WTC11 (cell line): ENCODE measurements at regions not wholly inside any gene's neighbourhood (a gene's known extent, or its start where the extent isn't known, plus 50 kb on each side); places are given as distances from the start of the nearest gene placed in this dataset.

Experiments
- ATAC-seq: fragments of 200-7000 bp; cut with Tn5 transposase; 2 replicates; pipeline ENCODE4 v1.10.0; 2021; ENCODE audit warnings: mild to moderate bottlenecking, moderate library complexity
- CTCF ChIA-PET: fragments of 300-600 bp; sonication (Branson Sonifier 250); formaldehyde crosslinking; loops from one replicate; lab custom pipeline; 2021; ENCODE audit warnings: antibody characterized with exemption; lab: Charles Lee
- POLR2A ChIA-PET: fragments of 350-600 bp; sonication (Branson Sonifier 250); formaldehyde crosslinking; loops from one replicate; lab custom pipeline; 2021; ENCODE audit warnings: antibody characterized with exemption; lab: Charles Lee
- DNase-seq: peaks from one replicate; pipeline ENCODE4 v3.0.0; 2021; ENCODE audit warnings: low spot score
- H3K27ac Mint-ChIP-seq: 2 replicates; pipeline ENCODE4 v1.8.0; 2021; ENCODE audit warnings: mixed read lengths
- H3K27me3 Mint-ChIP-seq: 2 replicates; pipeline ENCODE4 v1.8.0; 2021; ENCODE audit warnings: low read depth, mild to moderate bottlenecking, moderate library complexity, mixed read lengths
- H3K36me3 Mint-ChIP-seq: 2 replicates; pipeline ENCODE4 v1.8.0; 2021; ENCODE audit warnings: mixed read lengths
- H3K4me1 Mint-ChIP-seq: 2 replicates; pipeline ENCODE4 v1.8.0; 2022; ENCODE audit warnings: mixed read lengths
- H3K4me3 Mint-ChIP-seq: 2 replicates; pipeline ENCODE4 v1.8.0; 2021; ENCODE audit warnings: mild to moderate bottlenecking, moderate library complexity, mixed read lengths
- H3K9me3 Mint-ChIP-seq: 2 replicates; pipeline ENCODE4 v1.8.0; 2021; ENCODE audit warnings: mixed read lengths
- JUN ChIP-seq: sonication (generic); formaldehyde crosslinking; IDR thresholded peaks from 2 replicates; pipeline ENCODE4 v1.8.0; 2023; ENCODE audit warnings: mild to moderate bottlenecking, missing genetic modification reagents
- KAT7 ChIP-seq: sonication (generic); formaldehyde crosslinking; IDR thresholded peaks from 2 replicates; pipeline ENCODE4 v1.8.1; 2023; ENCODE audit warnings: missing genetic modification reagents, mild to moderate bottlenecking, borderline replicate concordance
- NFE2L1 ChIP-seq: sonication (generic); formaldehyde crosslinking; IDR thresholded peaks from 2 replicates; pipeline ENCODE4 v1.8.1; 2023; ENCODE audit warnings: missing genetic modification reagents
- SMAD3 ChIP-seq: sonication (generic); formaldehyde crosslinking; IDR thresholded peaks from 2 replicates; pipeline ENCODE4 v1.8.0; 2022; ENCODE audit warnings: missing genetic modification reagents, mild to moderate bottlenecking, borderline replicate concordance
- SP1 ChIP-seq: sonication (generic); formaldehyde crosslinking; conservative IDR thresholded peaks from 2 replicates; pipeline ENCODE4 v1.8.1; 2022; ENCODE audit warnings: missing genetic modification reagents
- ZNF138 ChIP-seq: sonication (generic); formaldehyde crosslinking; conservative IDR thresholded peaks from 2 replicates; pipeline ENCODE4 v1.8.1; 2022; ENCODE audit warnings: mild to moderate bottlenecking, moderate library complexity, missing genetic modification reagents
- ZNF263 ChIP-seq: sonication (generic); formaldehyde crosslinking; IDR thresholded peaks from 2 replicates; pipeline ENCODE4 v1.8.1; 2022; ENCODE audit warnings: low read depth, mild to moderate bottlenecking, moderate library complexity, missing genetic modification reagents
- ZNF396 ChIP-seq: fragments of 250-450 bp; sonication (Bioruptor Pico); IDR thresholded peaks from 2 replicates; pipeline ENCODE4 v1.8.0; 2021; ENCODE audit warnings: mild to moderate bottlenecking, moderate library complexity, borderline replicate concordance
- TF ChIP-seq, protein P1 (sequence below): sonication (generic); formaldehyde crosslinking; IDR thresholded peaks from 2 replicates; pipeline ENCODE4 v1.8.1; 2023; ENCODE audit warnings: mild to moderate bottlenecking, missing genetic modification reagents, moderate library complexity
- TF ChIP-seq, protein P2 (sequence below): sonication (generic); formaldehyde crosslinking; IDR thresholded peaks from 2 replicates; pipeline ENCODE4 v1.8.1; 2022; ENCODE audit warnings: mild to moderate bottlenecking, missing genetic modification reagents, moderate library complexity, borderline replicate concordance
- TF ChIP-seq, protein P3 (sequence below): sonication (generic); formaldehyde crosslinking; IDR thresholded peaks from 2 replicates; pipeline ENCODE4 v1.8.0; 2023; ENCODE audit warnings: mild to moderate bottlenecking, missing genetic modification reagents
- TF ChIP-seq, protein P4 (sequence below): sonication (generic); formaldehyde crosslinking; IDR thresholded peaks from 2 replicates; pipeline ENCODE4 v1.8.1; 2022; ENCODE audit warnings: low read depth, mild to moderate bottlenecking, moderate library complexity, missing genetic modification reagents, borderline replicate concordance
- TF ChIP-seq, protein P5 (sequence below): fragments of 250-450 bp; sonication (Bioruptor Pico); IDR thresholded peaks from 2 replicates; pipeline ENCODE4 v1.9.0; 2021; ENCODE audit warnings: mild to moderate bottlenecking
- TF ChIP-seq, protein P6 (sequence below): sonication (generic); formaldehyde crosslinking; IDR thresholded peaks from 2 replicates; pipeline ENCODE4 v1.8.0; 2023; ENCODE audit warnings: missing genetic modification reagents
- TF ChIP-seq, protein P7 (sequence below): sonication (generic); formaldehyde crosslinking; conservative IDR thresholded peaks from 2 replicates; pipeline ENCODE4 v1.8.1; 2022; ENCODE audit warnings: mild to moderate bottlenecking, missing genetic modification reagents

DNA sequence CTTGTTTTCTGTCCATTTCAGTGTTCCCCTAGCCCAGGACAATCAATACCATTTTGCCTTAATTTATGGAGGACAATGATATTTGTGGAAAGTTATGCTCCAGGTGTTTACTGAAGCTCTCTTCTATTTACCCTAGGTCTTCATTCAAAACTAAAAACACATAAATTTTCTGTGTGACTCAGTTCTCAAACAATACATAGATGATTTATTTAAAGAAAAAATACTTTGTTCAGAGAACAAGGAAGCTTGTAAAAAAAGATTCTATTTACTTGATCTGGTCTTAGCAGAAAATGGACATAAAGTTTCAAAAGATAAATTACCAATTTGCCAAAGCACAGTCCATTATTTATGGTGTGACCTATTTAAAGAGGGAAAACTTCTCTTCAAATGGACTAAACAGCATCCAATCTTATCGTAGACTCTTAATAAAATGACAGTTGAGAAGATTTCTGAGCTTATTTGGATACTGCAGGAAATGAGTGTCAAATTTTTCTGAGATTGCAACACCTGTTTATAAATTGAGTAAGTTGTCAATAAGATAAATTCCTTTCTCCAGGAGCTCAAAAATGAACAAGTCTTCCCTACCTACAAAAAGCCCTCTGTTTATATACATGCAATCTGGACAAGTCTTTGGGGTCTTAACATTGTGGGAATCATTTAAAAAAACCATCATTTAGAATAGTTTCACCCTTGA lies 627.2 kb downstream of the PSAT1 start:
- H3K36me3 Mint-ChIP-seq: no peaks in the 10 kb centered on the region
- ATAC-seq (no peak), DNase-seq (no peak)
- H3K4me1 Mint-ChIP-seq: no peaks in the 10 kb centered on the region
- no peak overlapping the region for H3K27ac Mint-ChIP-seq
- TF ChIP-seq, protein P1, sequence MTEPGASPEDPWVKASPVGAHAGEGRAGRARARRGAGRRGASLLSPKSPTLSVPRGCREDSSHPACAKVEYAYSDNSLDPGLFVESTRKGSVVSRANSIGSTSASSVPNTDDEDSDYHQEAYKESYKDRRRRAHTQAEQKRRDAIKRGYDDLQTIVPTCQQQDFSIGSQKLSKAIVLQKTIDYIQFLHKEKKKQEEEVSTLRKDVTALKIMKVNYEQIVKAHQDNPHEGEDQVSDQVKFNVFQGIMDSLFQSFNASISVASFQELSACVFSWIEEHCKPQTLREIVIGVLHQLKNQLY (CRISPR knock-in tag): no peak
- TF ChIP-seq ZNF263 (CRISPR knock-in tag) (no peak), ZNF138 (CRISPR knock-in tag) (no peak), ZNF396 (no peak), KAT7 (CRISPR knock-in tag) (no peak), SP1 (no peak)
- TF ChIP-seq, protein P2, sequence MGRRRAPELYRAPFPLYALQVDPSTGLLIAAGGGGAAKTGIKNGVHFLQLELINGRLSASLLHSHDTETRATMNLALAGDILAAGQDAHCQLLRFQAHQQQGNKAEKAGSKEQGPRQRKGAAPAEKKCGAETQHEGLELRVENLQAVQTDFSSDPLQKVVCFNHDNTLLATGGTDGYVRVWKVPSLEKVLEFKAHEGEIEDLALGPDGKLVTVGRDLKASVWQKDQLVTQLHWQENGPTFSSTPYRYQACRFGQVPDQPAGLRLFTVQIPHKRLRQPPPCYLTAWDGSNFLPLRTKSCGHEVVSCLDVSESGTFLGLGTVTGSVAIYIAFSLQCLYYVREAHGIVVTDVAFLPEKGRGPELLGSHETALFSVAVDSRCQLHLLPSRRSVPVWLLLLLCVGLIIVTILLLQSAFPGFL (CRISPR knock-in tag): no peak
- TF ChIP-seq, protein P3, sequence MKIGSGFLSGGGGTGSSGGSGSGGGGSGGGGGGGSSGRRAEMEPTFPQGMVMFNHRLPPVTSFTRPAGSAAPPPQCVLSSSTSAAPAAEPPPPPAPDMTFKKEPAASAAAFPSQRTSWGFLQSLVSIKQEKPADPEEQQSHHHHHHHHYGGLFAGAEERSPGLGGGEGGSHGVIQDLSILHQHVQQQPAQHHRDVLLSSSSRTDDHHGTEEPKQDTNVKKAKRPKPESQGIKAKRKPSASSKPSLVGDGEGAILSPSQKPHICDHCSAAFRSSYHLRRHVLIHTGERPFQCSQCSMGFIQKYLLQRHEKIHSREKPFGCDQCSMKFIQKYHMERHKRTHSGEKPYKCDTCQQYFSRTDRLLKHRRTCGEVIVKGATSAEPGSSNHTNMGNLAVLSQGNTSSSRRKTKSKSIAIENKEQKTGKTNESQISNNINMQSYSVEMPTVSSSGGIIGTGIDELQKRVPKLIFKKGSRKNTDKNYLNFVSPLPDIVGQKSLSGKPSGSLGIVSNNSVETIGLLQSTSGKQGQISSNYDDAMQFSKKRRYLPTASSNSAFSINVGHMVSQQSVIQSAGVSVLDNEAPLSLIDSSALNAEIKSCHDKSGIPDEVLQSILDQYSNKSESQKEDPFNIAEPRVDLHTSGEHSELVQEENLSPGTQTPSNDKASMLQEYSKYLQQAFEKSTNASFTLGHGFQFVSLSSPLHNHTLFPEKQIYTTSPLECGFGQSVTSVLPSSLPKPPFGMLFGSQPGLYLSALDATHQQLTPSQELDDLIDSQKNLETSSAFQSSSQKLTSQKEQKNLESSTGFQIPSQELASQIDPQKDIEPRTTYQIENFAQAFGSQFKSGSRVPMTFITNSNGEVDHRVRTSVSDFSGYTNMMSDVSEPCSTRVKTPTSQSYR (CRISPR knock-in tag): no peak
- no peak overlapping the region for H3K4me3 Mint-ChIP-seq
- no peaks in the 10 kb centered on the region for H3K27me3 Mint-ChIP-seq
- H3K9me3 Mint-ChIP-seq: peaks cover under 1% of the 10 kb centered on the region
- CTCF ChIA-PET: no interaction called here
- POLR2A ChIA-PET: no interaction called here

DNA sequence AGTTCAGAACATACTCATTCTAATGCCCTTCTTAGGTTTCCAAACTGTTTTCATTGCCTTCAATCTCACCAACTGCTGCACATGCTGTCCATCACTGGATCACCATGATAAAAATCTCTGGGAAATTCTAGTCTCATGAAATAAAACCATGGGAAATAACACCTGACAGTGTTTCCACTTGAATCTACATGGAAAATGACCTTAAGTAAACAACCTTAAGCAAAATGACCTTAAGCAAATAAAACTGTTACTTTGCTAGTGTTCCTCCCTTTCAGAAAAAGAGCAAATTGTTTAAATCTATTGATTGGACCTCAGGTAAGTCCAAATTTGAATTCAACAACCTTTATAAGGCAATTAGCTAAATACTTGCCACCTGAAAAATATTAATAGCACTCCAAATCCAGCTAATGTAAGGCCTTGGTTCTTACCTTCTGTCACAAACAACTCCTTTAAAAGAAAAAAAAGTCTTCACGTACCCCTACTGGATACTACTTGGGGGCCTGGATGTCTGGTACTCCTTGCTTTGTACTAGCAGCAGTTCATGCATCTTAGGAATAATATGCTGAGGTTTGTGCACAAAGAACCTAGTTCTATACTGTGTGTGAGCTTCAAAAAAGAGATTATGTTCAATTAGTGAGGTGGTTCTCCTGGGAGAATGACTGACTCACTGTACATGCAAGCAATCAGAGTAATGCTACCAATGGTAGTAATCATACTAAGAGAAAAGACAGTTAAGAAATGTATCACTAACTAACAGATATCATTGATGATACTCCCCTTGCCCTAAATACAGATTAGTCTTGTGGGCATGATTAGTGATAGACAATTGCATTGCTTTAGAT lies 630.4 kb downstream of the PSAT1 start:
- POLR2A ChIA-PET: no interaction called here
- no peak for DNase-seq
- Mint-ChIP-seq H3K27me3 (no peaks in the 10 kb centered on the region), H3K4me3 (no peak overlapping the region), H3K4me1 (no peaks in the 10 kb centered on the region), H3K27ac (no peak overlapping the region)
- TF ChIP-seq, protein P4, sequence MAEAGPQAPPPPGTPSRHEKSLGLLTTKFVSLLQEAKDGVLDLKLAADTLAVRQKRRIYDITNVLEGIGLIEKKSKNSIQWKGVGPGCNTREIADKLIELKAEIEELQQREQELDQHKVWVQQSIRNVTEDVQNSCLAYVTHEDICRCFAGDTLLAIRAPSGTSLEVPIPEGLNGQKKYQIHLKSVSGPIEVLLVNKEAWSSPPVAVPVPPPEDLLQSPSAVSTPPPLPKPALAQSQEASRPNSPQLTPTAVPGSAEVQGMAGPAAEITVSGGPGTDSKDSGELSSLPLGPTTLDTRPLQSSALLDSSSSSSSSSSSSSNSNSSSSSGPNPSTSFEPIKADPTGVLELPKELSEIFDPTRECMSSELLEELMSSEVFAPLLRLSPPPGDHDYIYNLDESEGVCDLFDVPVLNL (CRISPR knock-in tag): no peak
- TF ChIP-seq, protein P5, sequence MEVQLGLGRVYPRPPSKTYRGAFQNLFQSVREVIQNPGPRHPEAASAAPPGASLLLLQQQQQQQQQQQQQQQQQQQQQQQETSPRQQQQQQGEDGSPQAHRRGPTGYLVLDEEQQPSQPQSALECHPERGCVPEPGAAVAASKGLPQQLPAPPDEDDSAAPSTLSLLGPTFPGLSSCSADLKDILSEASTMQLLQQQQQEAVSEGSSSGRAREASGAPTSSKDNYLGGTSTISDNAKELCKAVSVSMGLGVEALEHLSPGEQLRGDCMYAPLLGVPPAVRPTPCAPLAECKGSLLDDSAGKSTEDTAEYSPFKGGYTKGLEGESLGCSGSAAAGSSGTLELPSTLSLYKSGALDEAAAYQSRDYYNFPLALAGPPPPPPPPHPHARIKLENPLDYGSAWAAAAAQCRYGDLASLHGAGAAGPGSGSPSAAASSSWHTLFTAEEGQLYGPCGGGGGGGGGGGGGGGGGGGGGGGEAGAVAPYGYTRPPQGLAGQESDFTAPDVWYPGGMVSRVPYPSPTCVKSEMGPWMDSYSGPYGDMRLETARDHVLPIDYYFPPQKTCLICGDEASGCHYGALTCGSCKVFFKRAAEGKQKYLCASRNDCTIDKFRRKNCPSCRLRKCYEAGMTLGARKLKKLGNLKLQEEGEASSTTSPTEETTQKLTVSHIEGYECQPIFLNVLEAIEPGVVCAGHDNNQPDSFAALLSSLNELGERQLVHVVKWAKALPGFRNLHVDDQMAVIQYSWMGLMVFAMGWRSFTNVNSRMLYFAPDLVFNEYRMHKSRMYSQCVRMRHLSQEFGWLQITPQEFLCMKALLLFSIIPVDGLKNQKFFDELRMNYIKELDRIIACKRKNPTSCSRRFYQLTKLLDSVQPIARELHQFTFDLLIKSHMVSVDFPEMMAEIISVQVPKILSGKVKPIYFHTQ: no peak
- TF ChIP-seq ZNF396: no peak
- no peak for TF ChIP-seq NFE2L1
- TF ChIP-seq, protein P6, sequence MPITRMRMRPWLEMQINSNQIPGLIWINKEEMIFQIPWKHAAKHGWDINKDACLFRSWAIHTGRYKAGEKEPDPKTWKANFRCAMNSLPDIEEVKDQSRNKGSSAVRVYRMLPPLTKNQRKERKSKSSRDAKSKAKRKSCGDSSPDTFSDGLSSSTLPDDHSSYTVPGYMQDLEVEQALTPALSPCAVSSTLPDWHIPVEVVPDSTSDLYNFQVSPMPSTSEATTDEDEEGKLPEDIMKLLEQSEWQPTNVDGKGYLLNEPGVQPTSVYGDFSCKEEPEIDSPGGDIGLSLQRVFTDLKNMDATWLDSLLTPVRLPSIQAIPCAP (CRISPR knock-in tag): no peak
- no peak for TF ChIP-seq JUN (CRISPR knock-in tag)
- no peak for TF ChIP-seq SMAD3 (CRISPR knock-in tag)
- TF ChIP-seq, protein P7, sequence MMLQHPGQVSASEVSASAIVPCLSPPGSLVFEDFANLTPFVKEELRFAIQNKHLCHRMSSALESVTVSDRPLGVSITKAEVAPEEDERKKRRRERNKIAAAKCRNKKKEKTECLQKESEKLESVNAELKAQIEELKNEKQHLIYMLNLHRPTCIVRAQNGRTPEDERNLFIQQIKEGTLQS (CRISPR knock-in tag): no peak
- TF ChIP-seq, all 79 proteins: peak for 0
- CTCF ChIA-PET: no interaction called here
- Mint-ChIP-seq H3K9me3 (peaks cover 11% of the 10 kb centered on the region), H3K36me3 (no peaks in the 10 kb centered on the region)
- ATAC-seq: no peak
